HUES48 (cell line): ENCODE measurements at regions not wholly inside any gene's neighbourhood (a gene's known extent, or its start where the extent isn't known, plus 50 kb on each side); places are given as distances from the start of the nearest gene placed in this dataset.
"Not testable (repeated sequence)": the region's sequence is repeated elsewhere in the genome, so short reads cannot be mapped to it uniquely, and the experiment has no call there.

Source experiments
- H3K27ac ChIP-seq: one replicate; pipeline ENCODE4 v1.7.0; 2013; ENCODE audit warnings: low read depth, low read length, inconsistent platforms
- H3K27me3 ChIP-seq: 2 replicates; pipeline ENCODE4 v1.6.1; 2013; ENCODE audit warnings: mild to moderate bottlenecking, low read length; ENCODE audit not compliant: control insufficient read depth, insufficient read depth
- H3K36me3 ChIP-seq: 2 replicates; pipeline ENCODE4 v1.6.1; 2013; ENCODE audit warnings: low read length; ENCODE audit not compliant: control insufficient read depth, insufficient read depth
- H3K4me1 ChIP-seq: 2 replicates; pipeline ENCODE4 v1.6.1; 2013; ENCODE audit warnings: mild to moderate bottlenecking, low read length; ENCODE audit not compliant: control insufficient read depth, insufficient read depth
- H3K4me3 ChIP-seq: 2 replicates; pipeline ENCODE4 v1.5.1; 2013; ENCODE audit warnings: mild to moderate bottlenecking, low read depth, low read length
- H3K9ac ChIP-seq: 2 replicates; pipeline ENCODE4 v1.6.1; 2013; ENCODE audit warnings: mild to moderate bottlenecking, low read depth, low read length, moderate library complexity
- H3K9me3 ChIP-seq: 2 replicates; pipeline ENCODE4 v1.6.1; 2013; ENCODE audit warnings: low read length; ENCODE audit not compliant: control insufficient read depth, insufficient read depth

- Histone ChIP-seq H3K9ac (no peak overlapping the region), H3K27ac (no peak overlapping the region), H3K27me3 (no peaks in the 10 kb centered on the region), H3K4me1 (no peaks in the 10 kb centered on the region), H3K9me3 (no peaks in the 10 kb centered on the region), H3K4me3 (no peak overlapping the region), H3K36me3 (no peaks in the 10 kb centered on the region)
Measured at GRCh38 chr7:118846977-118847376, 622.5 kb downstream of the ANKRD7 start.

- Histone ChIP-seq H3K36me3 (no peaks in the 10 kb centered on the region), H3K9me3 (no peaks in the 10 kb centered on the region), H3K27ac (no peak overlapping the region), H3K4me3 (no peak overlapping the region), H3K27me3 (no peaks in the 10 kb centered on the region), H3K9ac (no peak overlapping the region), H3K4me1 (0 out of 2 replicates have a peak, but pooled peaks cover 4% of the 10 kb centered on the region)
Measured at GRCh38 chr7:118855290-118855689, 630.8 kb downstream of the ANKRD7 start.

- no peak overlapping the region for H3K4me3 ChIP-seq
Measured at GRCh38 chr7:118858651-118859149, 634.2 kb downstream of the ANKRD7 start.

GRCh38 chr7:118861581-118861980 is 637.1 kb downstream of the ANKRD7 start:
- H3K4me3 ChIP-seq = no peak overlapping the region
- H3K27ac ChIP-seq = no peak overlapping the region
- no peak overlapping the region for H3K9ac ChIP-seq
- no peaks in the 10 kb centered on the region for H3K9me3 ChIP-seq
- H3K4me1 ChIP-seq = 0 out of 2 replicates have a peak, but pooled peaks cover under 1% of the 10 kb centered on the region
- H3K27me3 ChIP-seq = no peaks in the 10 kb centered on the region
- no peaks in the 10 kb centered on the region for H3K36me3 ChIP-seq

More at GRCh38 chr7:118858651-118859149, 634.2 kb downstream of the ANKRD7 start:
- Histone ChIP-seq H3K27me3 (no peaks in the 10 kb centered on the region), H3K27ac (no peak overlapping the region), H3K9ac (no peak overlapping the region), H3K36me3 (no peaks in the 10 kb centered on the region), H3K9me3 (no peaks in the 10 kb centered on the region), H3K4me1 (0 out of 2 replicates have a peak, but pooled peaks cover 4% of the 10 kb centered on the region)

GRCh38 chr7:118862740-118863139 is 638.2 kb downstream of the ANKRD7 start:
- no peaks in the 10 kb centered on the region for H3K9me3 ChIP-seq
- H3K4me3 ChIP-seq = no peak overlapping the region
- H3K27ac ChIP-seq = no peak overlapping the region
- no peaks in the 10 kb centered on the region for H3K36me3 ChIP-seq
- no peaks in the 10 kb centered on the region for H3K4me1 ChIP-seq
- H3K27me3 ChIP-seq = no peaks in the 10 kb centered on the region
- no peak overlapping the region for H3K9ac ChIP-seq

- Histone ChIP-seq H3K27ac (no peak overlapping the region), H3K36me3 (no peaks in the 10 kb centered on the region), H3K4me1 (peaks cover 11% of the 10 kb centered on the region), H3K27me3 (no peaks in the 10 kb centered on the region), H3K9ac (no peak overlapping the region), H3K4me3 (no peak overlapping the region), H3K9me3 (no peaks in the 10 kb centered on the region)
Measured at GRCh38 chr7:118863966-118864365, 639.5 kb downstream of the ANKRD7 start.

GRCh38 chr7:118867860-118868259 is 643.4 kb downstream of the ANKRD7 start:
- Histone ChIP-seq H3K9me3 (no peaks in the 10 kb centered on the region), H3K27me3 (no peaks in the 10 kb centered on the region), H3K4me1 (peaks cover 18% of the 10 kb centered on the region), H3K27ac (no peak overlapping the region), H3K9ac (no peak overlapping the region), H3K36me3 (no peaks in the 10 kb centered on the region), H3K4me3 (no peak overlapping the region)

- H3K9ac ChIP-seq, H3K27ac ChIP-seq, H3K36me3 ChIP-seq, H3K27me3 ChIP-seq, H3K4me3 ChIP-seq, H3K9me3 ChIP-seq: not testable (repeated sequence)
- H3K4me1 ChIP-seq = peaks cover 24% of the 10 kb centered on the region
Measured at GRCh38 chr7:118869141-118869540, 644.6 kb downstream of the ANKRD7 start.

- no peaks in the 10 kb centered on the region for H3K9me3 ChIP-seq
- no peaks in the 10 kb centered on the region for H3K27me3 ChIP-seq
- H3K9ac ChIP-seq = no peak overlapping the region
- H3K27ac ChIP-seq = no peak overlapping the region
- peaks cover 24% of the 10 kb centered on the region for H3K4me1 ChIP-seq
- no peaks in the 10 kb centered on the region for H3K36me3 ChIP-seq
- no peak overlapping the region for H3K4me3 ChIP-seq
Measured at GRCh38 chr7:118870187-118870586, 645.7 kb downstream of the ANKRD7 start.

- peaks cover 24% of the 10 kb centered on the region for H3K4me1 ChIP-seq
- no peak overlapping the region for H3K27ac ChIP-seq
- no peaks in the 10 kb centered on the region for H3K27me3 ChIP-seq
- no peak overlapping the region for H3K4me3 ChIP-seq
- H3K9ac ChIP-seq = no peak overlapping the region
- H3K9me3 ChIP-seq = no peaks in the 10 kb centered on the region
- H3K36me3 ChIP-seq = no peaks in the 10 kb centered on the region
Measured at GRCh38 chr7:118872568-118872967, 648.1 kb downstream of the ANKRD7 start.

GRCh38 chr7:118877187-118877586 is 652.7 kb downstream of the ANKRD7 start:
- Histone ChIP-seq H3K9ac (no peak overlapping the region), H3K36me3 (no peaks in the 10 kb centered on the region)

More at GRCh38 chr7:118877187-118877586, 652.7 kb downstream of the ANKRD7 start:
- Histone ChIP-seq H3K27me3 (no peaks in the 10 kb centered on the region), H3K27ac (no peak overlapping the region), H3K9me3 (no peaks in the 10 kb centered on the region), H3K4me1 (peaks cover 11% of the 10 kb centered on the region; the same call in 1 of the 2 replicates), H3K4me3 (no peak overlapping the region)
